ENCODE measurements at regions not wholly inside any gene's neighbourhood (a gene's known extent, or its start where the extent isn't known, plus 50 kb on each side); places are given as distances from the start of the nearest gene placed in this dataset.

GRCh38 chr1:189669846-189670245 lies 807.8 kb downstream of the BRINP3 start:
- no peak for TF ChIP-seq CTCF (IDR thresholded peaks at IDR 0.05; ENCODE audit: low read length)
- TF ChIP-seq EZH2 (IDR thresholded peaks at IDR 0.05; ENCODE audit: borderline replicate concordance, low read length), result no peak
